ENCODE measurements at regions not wholly inside any gene's neighbourhood (a gene's known extent, or its start where the extent isn't known, plus 50 kb on each side); places are given as distances from the start of the nearest gene placed in this dataset.

DNA sequence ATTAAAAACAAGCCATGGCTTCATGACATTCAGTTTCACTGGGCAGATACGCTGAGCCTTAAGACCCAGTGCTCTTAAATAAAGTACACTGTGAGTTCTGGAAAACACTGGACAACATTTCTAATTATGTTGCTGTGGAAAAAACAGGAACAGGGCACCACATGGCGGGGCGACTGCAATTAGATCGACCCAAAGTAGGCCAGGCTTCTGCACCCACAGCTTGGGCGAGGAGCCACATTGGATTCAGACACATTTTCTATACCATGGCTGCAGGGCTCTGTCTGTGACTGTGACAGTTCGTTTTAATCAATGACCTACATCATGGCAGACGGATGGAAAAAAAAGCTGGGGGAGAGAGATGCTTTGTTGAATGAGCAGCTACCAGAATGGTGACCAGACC, 227.2 kb upstream of the HS6ST1 start:
- Histone ChIP-seq H3K4me1 (ENCODE audit: control insufficient read depth, insufficient read depth, low read length) (peaks cover 39% of the 10 kb centered on the region), H3K9me3 (ENCODE audit: control insufficient read depth, low read length) (no peaks in the 10 kb centered on the region), H3K27me3 (ENCODE audit: control insufficient read depth, insufficient read depth, low read length, poor library complexity, severe bottlenecking) (no peaks in the 10 kb centered on the region), H3K4me3 (ENCODE audit: insufficient read depth, low read depth, low read length) (no peak overlapping the region), H3K36me3 (ENCODE audit: control insufficient read depth, insufficient read depth, low read length) (no peaks in the 10 kb centered on the region), H3K27ac (ENCODE audit: insufficient read depth, low read depth, low read length, poor library complexity, severe bottlenecking) (no peak overlapping the region)
- WGBS, 2 experiments, result 86 to 95% methylated on average over 7 of the region's 7 CpGs

- Histone ChIP-seq H3K36me3 (ENCODE audit: control insufficient read depth, insufficient read depth, low read length) (no peaks in the 10 kb centered on the region), H3K4me3 (ENCODE audit: insufficient read depth, low read depth, low read length) (no peak overlapping the region), H3K4me1 (ENCODE audit: control insufficient read depth, insufficient read depth, low read length) (peaks cover 44% of the 10 kb centered on the region), H3K27me3 (ENCODE audit: control insufficient read depth, insufficient read depth, low read length, poor library complexity, severe bottlenecking) (no peaks in the 10 kb centered on the region), H3K9me3 (ENCODE audit: control insufficient read depth, low read length) (no peaks in the 10 kb centered on the region), H3K27ac (ENCODE audit: insufficient read depth, low read depth, low read length, poor library complexity, severe bottlenecking) (no peak overlapping the region)
- 46 to 50% methylated on average over 3 of the region's 3 CpGs for WGBS, 2 experiments
Measured at GRCh38 chr2:128547667-128548066, 229.0 kb upstream of the HS6ST1 start.

GRCh38 chr2:128548461-128548891, 229.8 kb upstream of the HS6ST1 start:
- no peaks in the 10 kb centered on the region for H3K36me3 ChIP-seq (ENCODE audit: control insufficient read depth, insufficient read depth, low read length)
- H3K9me3 ChIP-seq (ENCODE audit: control insufficient read depth, low read length), result no peaks in the 10 kb centered on the region
- no peak overlapping the region for H3K4me3 ChIP-seq (ENCODE audit: insufficient read depth, low read depth, low read length)
- no peak overlapping the region for H3K27ac ChIP-seq (ENCODE audit: insufficient read depth, low read depth, low read length, poor library complexity, severe bottlenecking)
- peaks cover 42% of the 10 kb centered on the region for H3K4me1 ChIP-seq (ENCODE audit: control insufficient read depth, insufficient read depth, low read length)
- 95 to 96% methylated on average over 9 of the region's 9 CpGs for WGBS, 2 experiments
- H3K27me3 ChIP-seq (ENCODE audit: control insufficient read depth, insufficient read depth, low read length, poor library complexity, severe bottlenecking), result no peaks in the 10 kb centered on the region

GRCh38 chr2:128549094-128549493, 230.4 kb upstream of the HS6ST1 start:
- peaks cover 36% of the 10 kb centered on the region for H3K4me1 ChIP-seq (ENCODE audit: control insufficient read depth, insufficient read depth, low read length)
- H3K9me3 ChIP-seq (ENCODE audit: control insufficient read depth, low read length), result no peaks in the 10 kb centered on the region
- H3K4me3 ChIP-seq (ENCODE audit: insufficient read depth, low read depth, low read length), result no peak overlapping the region
- H3K27me3 ChIP-seq (ENCODE audit: control insufficient read depth, insufficient read depth, low read length, poor library complexity, severe bottlenecking), result no peaks in the 10 kb centered on the region
- no peaks in the 10 kb centered on the region for H3K36me3 ChIP-seq (ENCODE audit: control insufficient read depth, insufficient read depth, low read length)
- no peak overlapping the region for H3K27ac ChIP-seq (ENCODE audit: insufficient read depth, low read depth, low read length, poor library complexity, severe bottlenecking)
- 95 to 96% methylated on average over 5 of the region's 5 CpGs for WGBS, 2 experiments

GRCh38 chr2:128549646-128550260, 231.1 kb upstream of the HS6ST1 start:
- H3K27me3 ChIP-seq (ENCODE audit: control insufficient read depth, insufficient read depth, low read length, poor library complexity, severe bottlenecking), result no peaks in the 10 kb centered on the region
- H3K4me3 ChIP-seq (ENCODE audit: insufficient read depth, low read depth, low read length), result no peak overlapping the region
- H3K27ac ChIP-seq (ENCODE audit: insufficient read depth, low read depth, low read length, poor library complexity, severe bottlenecking), result no peak overlapping the region
- WGBS, 2 experiments, result 68 to 70% methylated on average over 10 to 11 of the region's 11 CpGs
- peaks cover 36% of the 10 kb centered on the region for H3K4me1 ChIP-seq (ENCODE audit: control insufficient read depth, insufficient read depth, low read length)
- no peaks in the 10 kb centered on the region for H3K36me3 ChIP-seq (ENCODE audit: control insufficient read depth, insufficient read depth, low read length)
- H3K9me3 ChIP-seq (ENCODE audit: control insufficient read depth, low read length), result no peaks in the 10 kb centered on the region

DNA sequence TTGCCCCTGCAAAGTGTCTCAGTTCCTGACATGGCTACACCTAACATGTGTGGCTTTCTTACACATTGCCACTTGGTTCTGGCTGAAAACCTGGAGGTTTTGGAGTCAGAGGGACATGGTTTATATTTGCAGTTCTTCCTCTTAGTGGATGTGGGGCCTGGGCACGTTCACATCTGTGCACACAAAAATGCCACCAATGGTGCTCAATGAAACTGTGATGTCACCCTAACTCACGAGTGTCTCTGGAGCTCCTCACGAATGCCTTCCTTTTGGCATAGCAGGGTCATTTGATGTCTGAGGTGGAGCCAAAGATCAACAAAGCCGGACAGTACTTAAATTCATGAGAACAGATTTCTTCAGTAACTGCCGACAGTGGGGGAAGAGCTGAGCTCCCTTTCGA, 231.7 kb upstream of the HS6ST1 start:
- no peak overlapping the region for H3K4me3 ChIP-seq (ENCODE audit: insufficient read depth, low read depth, low read length)
- peaks cover 36% of the 10 kb centered on the region for H3K4me1 ChIP-seq (ENCODE audit: control insufficient read depth, insufficient read depth, low read length)
- H3K27ac ChIP-seq (ENCODE audit: insufficient read depth, low read depth, low read length, poor library complexity, severe bottlenecking), result no peak overlapping the region
- H3K27me3 ChIP-seq (ENCODE audit: control insufficient read depth, insufficient read depth, low read length, poor library complexity, severe bottlenecking), result no peaks in the 10 kb centered on the region
- 88 to 91% methylated on average over 6 of the region's 6 CpGs for WGBS, 2 experiments
- H3K36me3 ChIP-seq (ENCODE audit: control insufficient read depth, insufficient read depth, low read length), result no peaks in the 10 kb centered on the region
- no peaks in the 10 kb centered on the region for H3K9me3 ChIP-seq (ENCODE audit: control insufficient read depth, low read length)

DNA sequence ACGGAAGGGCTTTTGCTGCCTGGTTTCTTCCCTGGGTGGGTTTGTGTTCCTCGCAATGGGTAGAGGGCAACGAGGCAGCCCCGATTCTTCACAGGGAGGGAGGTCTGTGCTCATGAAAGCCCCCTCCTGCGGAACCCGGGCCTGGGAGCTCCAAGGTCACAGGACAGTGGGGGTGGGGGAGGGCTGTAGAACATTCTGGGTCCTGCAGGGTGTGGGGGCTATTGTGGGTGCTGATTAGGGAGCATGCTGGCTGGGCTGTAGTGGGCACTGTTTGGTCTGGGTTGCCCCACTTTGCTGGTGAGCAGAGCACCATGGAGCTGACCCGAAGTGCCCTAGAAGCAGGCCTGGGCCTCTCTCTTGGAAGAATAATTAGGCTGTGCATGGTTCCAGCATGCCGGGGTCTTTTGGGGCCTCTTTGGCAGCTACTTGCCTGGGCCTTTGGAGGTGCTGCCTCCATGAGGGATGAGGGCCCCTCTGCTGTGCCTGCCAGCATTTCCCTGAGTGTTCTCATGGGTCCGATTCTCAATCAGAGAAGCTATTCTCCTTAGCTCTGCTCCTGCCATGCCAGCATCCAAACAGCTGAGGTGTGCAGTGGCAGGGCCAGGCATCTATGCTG, 232.2 kb upstream of the HS6ST1 start:
- Histone ChIP-seq H3K4me1 (ENCODE audit: control insufficient read depth, insufficient read depth, low read length) (peaks cover 36% of the 10 kb centered on the region), H3K27ac (ENCODE audit: insufficient read depth, low read depth, low read length, poor library complexity, severe bottlenecking) (no peak overlapping the region)
- 94 to 95% methylated on average over 9 of the region's 9 CpGs for WGBS, 2 experiments

DNA sequence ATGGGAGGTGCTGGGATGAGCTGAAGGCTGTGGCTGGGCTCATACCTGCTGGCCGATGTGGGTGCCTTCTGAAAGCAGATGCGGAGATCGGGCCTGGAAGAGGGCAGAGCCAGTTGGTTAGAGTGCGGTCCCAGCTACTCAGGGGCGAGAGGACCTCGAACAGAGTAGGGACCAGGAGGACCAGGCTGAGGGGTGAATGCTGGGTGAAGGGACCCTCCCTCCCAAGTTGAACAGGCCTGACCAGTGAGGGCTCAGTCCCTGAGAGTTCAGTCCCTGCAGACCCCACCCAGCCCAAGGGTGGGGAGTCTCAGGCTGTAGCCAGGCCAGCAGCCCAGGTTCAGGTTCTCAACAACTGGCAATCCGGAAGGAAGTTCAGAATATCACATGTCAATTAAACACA, 232.8 kb upstream of the HS6ST1 start:
- no peak overlapping the region for H3K27ac ChIP-seq (ENCODE audit: insufficient read depth, low read depth, low read length, poor library complexity, severe bottlenecking)
- peaks cover 36% of the 10 kb centered on the region for H3K4me1 ChIP-seq (ENCODE audit: control insufficient read depth, insufficient read depth, low read length)
- 94 to 97% methylated on average over 7 of the region's 7 CpGs for WGBS, 2 experiments
- no peaks in the 10 kb centered on the region for H3K27me3 ChIP-seq (ENCODE audit: control insufficient read depth, insufficient read depth, low read length, poor library complexity, severe bottlenecking)
- H3K36me3 ChIP-seq (ENCODE audit: control insufficient read depth, insufficient read depth, low read length), result no peaks in the 10 kb centered on the region
- no peaks in the 10 kb centered on the region for H3K9me3 ChIP-seq (ENCODE audit: control insufficient read depth, low read length)
- no peak overlapping the region for H3K4me3 ChIP-seq (ENCODE audit: insufficient read depth, low read depth, low read length)

More for the DNA sequence above, 232.2 kb upstream of the HS6ST1 start:
- no peaks in the 10 kb centered on the region for H3K9me3 ChIP-seq (ENCODE audit: control insufficient read depth, low read length)
- H3K36me3 ChIP-seq (ENCODE audit: control insufficient read depth, insufficient read depth, low read length), result no peaks in the 10 kb centered on the region
- no peaks in the 10 kb centered on the region for H3K27me3 ChIP-seq (ENCODE audit: control insufficient read depth, insufficient read depth, low read length, poor library complexity, severe bottlenecking)
- H3K4me3 ChIP-seq (ENCODE audit: insufficient read depth, low read depth, low read length), result no peak overlapping the region

GRCh38 chr2:128552141-128552805, 233.6 kb upstream of the HS6ST1 start:
- Histone ChIP-seq H3K36me3 (ENCODE audit: control insufficient read depth, insufficient read depth, low read length) (no peaks in the 10 kb centered on the region), H3K27ac (ENCODE audit: insufficient read depth, low read depth, low read length, poor library complexity, severe bottlenecking) (no peak overlapping the region), H3K27me3 (ENCODE audit: control insufficient read depth, insufficient read depth, low read length, poor library complexity, severe bottlenecking) (no peaks in the 10 kb centered on the region), H3K9me3 (ENCODE audit: control insufficient read depth, low read length) (no peaks in the 10 kb centered on the region), H3K4me1 (ENCODE audit: control insufficient read depth, insufficient read depth, low read length) (peaks cover 36% of the 10 kb centered on the region), H3K4me3 (ENCODE audit: insufficient read depth, low read depth, low read length) (no peak overlapping the region)
- WGBS, 2 experiments, result 82 to 86% methylated on average over 8 of the region's 8 CpGs

DNA sequence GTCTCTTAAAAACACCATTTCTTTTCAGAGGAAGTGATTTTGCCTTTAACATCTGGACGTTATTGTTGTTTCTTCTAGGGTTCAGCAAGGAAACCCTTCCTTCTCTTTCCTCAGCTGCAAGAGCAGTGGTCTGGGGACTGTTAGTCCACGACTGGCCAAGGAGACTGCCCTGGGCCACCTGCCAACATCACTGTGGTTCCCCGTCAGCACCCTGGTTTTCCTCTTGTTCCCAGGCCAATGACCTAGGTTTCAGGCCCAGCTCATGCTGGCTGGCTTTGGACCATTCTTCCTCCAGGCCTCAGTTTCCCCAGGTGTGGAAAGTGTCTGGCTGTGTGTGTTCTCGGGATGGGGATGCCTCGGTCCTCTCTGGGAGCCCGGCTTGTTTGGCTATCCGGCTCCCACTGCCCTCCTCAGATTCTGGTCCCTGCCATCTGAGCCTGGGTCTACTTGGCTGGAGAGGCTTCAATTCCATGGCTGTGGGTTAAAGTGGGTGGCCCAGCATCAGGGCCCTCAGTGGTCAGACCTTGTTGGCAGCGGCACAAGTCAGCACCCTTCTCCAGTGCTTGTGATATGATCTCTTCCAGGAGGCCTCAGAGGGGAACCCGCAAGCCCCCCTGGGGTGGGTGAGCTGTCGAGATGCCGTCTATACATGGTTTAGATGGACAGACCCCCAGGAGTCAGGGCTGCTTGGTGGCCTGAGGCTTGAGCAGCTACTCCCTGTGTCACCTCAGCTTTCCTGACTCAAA, 234.3 kb upstream of the HS6ST1 start:
- H3K9me3 ChIP-seq (ENCODE audit: control insufficient read depth, low read length), result no peaks in the 10 kb centered on the region
- H3K4me3 ChIP-seq (ENCODE audit: insufficient read depth, low read depth, low read length), result no peak overlapping the region
- no peak overlapping the region for H3K27ac ChIP-seq (ENCODE audit: insufficient read depth, low read depth, low read length, poor library complexity, severe bottlenecking)
- no peaks in the 10 kb centered on the region for H3K27me3 ChIP-seq (ENCODE audit: control insufficient read depth, insufficient read depth, low read length, poor library complexity, severe bottlenecking)
- 89 to 90% methylated on average over 11 of the region's 11 CpGs for WGBS, 2 experiments
- H3K4me1 ChIP-seq (ENCODE audit: control insufficient read depth, insufficient read depth, low read length), result peaks cover 33% of the 10 kb centered on the region
- H3K36me3 ChIP-seq (ENCODE audit: control insufficient read depth, insufficient read depth, low read length), result no peaks in the 10 kb centered on the region
